Natural killer cell (primary cell): ENCODE measurements at regions not wholly inside any gene's neighbourhood (a gene's known extent, or its start where the extent isn't known, plus 50 kb on each side); places are given as distances from the start of the nearest gene placed in this dataset.

ENCODE experiments used
- ATAC-seq, 3 donors: fragments of 150-1000 bp in 2 of 3; fragments of 200-7000 bp in 1 of 3; cut with Tn5 transposase; 1 replicate in 1 of 3; 2 replicates in 2 of 3; pipeline ENCODE4 v1.10.0; 2021; ENCODE audit warnings: mild to moderate bottlenecking in 2 of 3, moderate library complexity in 2 of 3
- DNase-seq, 2 donors: peaks; one replicate each; pipeline versions ENCODE4 v3.0.0 to v3.0.0-alpha.2; 2013 to 2021; ENCODE audit warnings: mixed read lengths in 1 of 2
- H3K27ac ChIP-seq: one replicate; pipeline ENCODE4 v1.5.1; 2013; ENCODE audit warnings: mild to moderate bottlenecking, low read length
- H3K27me3 ChIP-seq: one replicate; pipeline ENCODE4 v1.6.1; 2013; ENCODE audit warnings: low read length; ENCODE audit not compliant: control insufficient read depth, insufficient read depth
- H3K36me3 ChIP-seq: one replicate; pipeline ENCODE4 v1.6.1; 2013; ENCODE audit warnings: low read length; ENCODE audit not compliant: control insufficient read depth, insufficient read depth
- H3K4me1 ChIP-seq: one replicate; pipeline ENCODE4 v1.6.1; 2013; ENCODE audit warnings: low read length; ENCODE audit not compliant: control insufficient read depth, insufficient read depth
- H3K4me3 ChIP-seq: one replicate; pipeline ENCODE4 v1.5.1; 2013; ENCODE audit warnings: low read length
- H3K9me3 ChIP-seq: one replicate; pipeline ENCODE4 v1.6.1; 2013; ENCODE audit warnings: low read length; ENCODE audit not compliant: control insufficient read depth, insufficient read depth
- H3K27ac Mint-ChIP-seq, 2 donors: one replicate each; pipeline ENCODE4 v1.8.0; 2022; ENCODE audit warnings: mild to moderate bottlenecking in 2 of 2, mixed read lengths in 2 of 2, moderate library complexity in 1 of 2
- H3K27me3 Mint-ChIP-seq, 2 donors: one replicate each; pipeline ENCODE4 v1.8.0; 2022; ENCODE audit warnings: low read depth in 2 of 2, mixed read lengths in 2 of 2
- H3K36me3 Mint-ChIP-seq: one replicate; pipeline ENCODE4 v1.8.0; 2022; ENCODE audit warnings: mixed read lengths
- H3K4me1 Mint-ChIP-seq, 2 donors: one replicate each; pipeline ENCODE4 v1.8.0; 2022; ENCODE audit warnings: mixed read lengths in 2 of 2
- H3K4me3 Mint-ChIP-seq: one replicate; pipeline ENCODE4 v1.8.0; 2022; ENCODE audit warnings: mild to moderate bottlenecking, moderate library complexity, mixed read lengths
- H3K9me3 Mint-ChIP-seq, 2 donors: one replicate each; pipeline ENCODE4 v1.8.0; 2022; ENCODE audit warnings: mixed read lengths in 2 of 2
- WGBS: methylation state at CpG from one replicate; pipeline ENCODE4 v1.1.7; 2013; ENCODE audit warnings: missing lambda C conversion rate; ENCODE audit not compliant: insufficient coverage; 5-methylcytosine and 5-hydroxymethylcytosine counted together
- intact Hi-C: fragments of 100-400 bp; cut with micrococcal nuclease; formaldehyde crosslinking; loops from one replicate; pipeline ENCODE4 v1.14.2; 2022
- TF ChIP-seq, protein P1 (sequence below): fragments of 200-600 bp; IDR thresholded peaks from one replicate; pipeline ENCODE4 v1.8.0; 2022; ENCODE audit warnings: antibody characterized with exemption

DNA sequence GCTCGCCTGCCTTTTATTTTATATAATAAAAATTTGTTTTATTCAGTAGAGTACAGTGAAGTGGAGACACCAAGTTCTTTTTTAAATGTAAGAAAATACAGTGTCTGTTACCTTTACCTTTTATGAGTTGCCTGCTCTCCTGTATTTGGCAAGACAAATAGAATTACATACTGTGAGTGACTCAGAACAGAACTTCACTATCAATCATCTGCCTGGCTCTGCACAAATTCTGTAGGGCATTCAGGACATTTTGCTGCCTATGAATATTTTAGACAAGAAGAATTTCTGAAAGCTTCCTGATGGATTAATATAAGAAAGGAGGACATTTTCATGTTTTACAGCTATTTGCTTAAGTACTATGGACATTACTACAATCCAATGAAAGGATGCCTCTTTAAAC is 135.4 kb upstream of the PHF14 start:
- intact Hi-C loops, result no loop called here
- H3K36me3 Mint-ChIP-seq, result no peaks in the 10 kb centered on the region
- no peak overlapping the region for H3K27ac Mint-ChIP-seq

DNA sequence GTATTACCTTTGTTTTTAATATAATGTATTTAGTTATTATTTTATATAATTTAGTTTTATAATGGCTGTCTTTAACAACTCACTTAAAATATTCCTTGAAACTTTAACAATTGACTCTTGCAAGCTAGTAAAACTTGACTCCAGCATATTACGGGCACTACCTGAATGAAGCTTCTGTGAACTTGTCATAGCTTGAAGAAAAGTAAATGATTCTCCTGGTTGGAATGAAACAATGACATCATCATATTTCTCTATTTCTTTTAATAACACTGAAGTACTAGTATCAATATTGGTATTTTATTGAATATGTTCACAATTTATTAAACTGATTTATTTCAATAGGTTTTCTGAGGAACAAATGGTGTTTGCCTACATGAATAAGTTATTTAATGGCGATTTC is 128.4 kb upstream of the PHF14 start:
- WGBS, result 94% methylated on average over 2 of the region's 2 CpGs
- ATAC-seq (no peak), DNase-seq (no peak)
- no peak overlapping the region for H3K27ac ChIP-seq
- Mint-ChIP-seq H3K4me3 (no peak overlapping the region), H3K27ac (no peak overlapping the region), H3K36me3 (no peaks in the 10 kb centered on the region), H3K27me3 (no peaks in the 10 kb centered on the region), H3K9me3 (peaks cover 0 to 2% of the 10 kb centered on the region in 2 donors), H3K4me1 (no peaks in the 10 kb centered on the region)
- no peak overlapping the region for H3K4me3 ChIP-seq
- TF ChIP-seq, protein P1, sequence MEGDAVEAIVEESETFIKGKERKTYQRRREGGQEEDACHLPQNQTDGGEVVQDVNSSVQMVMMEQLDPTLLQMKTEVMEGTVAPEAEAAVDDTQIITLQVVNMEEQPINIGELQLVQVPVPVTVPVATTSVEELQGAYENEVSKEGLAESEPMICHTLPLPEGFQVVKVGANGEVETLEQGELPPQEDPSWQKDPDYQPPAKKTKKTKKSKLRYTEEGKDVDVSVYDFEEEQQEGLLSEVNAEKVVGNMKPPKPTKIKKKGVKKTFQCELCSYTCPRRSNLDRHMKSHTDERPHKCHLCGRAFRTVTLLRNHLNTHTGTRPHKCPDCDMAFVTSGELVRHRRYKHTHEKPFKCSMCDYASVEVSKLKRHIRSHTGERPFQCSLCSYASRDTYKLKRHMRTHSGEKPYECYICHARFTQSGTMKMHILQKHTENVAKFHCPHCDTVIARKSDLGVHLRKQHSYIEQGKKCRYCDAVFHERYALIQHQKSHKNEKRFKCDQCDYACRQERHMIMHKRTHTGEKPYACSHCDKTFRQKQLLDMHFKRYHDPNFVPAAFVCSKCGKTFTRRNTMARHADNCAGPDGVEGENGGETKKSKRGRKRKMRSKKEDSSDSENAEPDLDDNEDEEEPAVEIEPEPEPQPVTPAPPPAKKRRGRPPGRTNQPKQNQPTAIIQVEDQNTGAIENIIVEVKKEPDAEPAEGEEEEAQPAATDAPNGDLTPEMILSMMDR, result no peak
- H3K9me3 ChIP-seq, result no peaks in the 10 kb centered on the region
- no peaks in the 10 kb centered on the region for H3K4me1 ChIP-seq
- H3K27me3 ChIP-seq, result no peaks in the 10 kb centered on the region
- intact Hi-C loops, result no loop called here
- no peaks in the 10 kb centered on the region for H3K36me3 ChIP-seq

More for the DNA sequence above, 135.4 kb upstream of the PHF14 start:
- no peaks in the 10 kb centered on the region for H3K27me3 ChIP-seq
- H3K4me1 ChIP-seq, result no peaks in the 10 kb centered on the region
- H3K9me3 Mint-ChIP-seq, result peaks cover 0 to 2% of the 10 kb centered on the region in 2 donors
- H3K4me3 ChIP-seq, result no peak overlapping the region
- DNase-seq (no peak), ATAC-seq (no peak)
- no peaks in the 10 kb centered on the region for H3K9me3 ChIP-seq
- H3K27ac ChIP-seq, result no peak overlapping the region
- no peaks in the 10 kb centered on the region for H3K4me1 Mint-ChIP-seq
- whole genome bisulfite sequencing, result no CpG with 5 or more reads among the region's 1 CpG
- no peaks in the 10 kb centered on the region for H3K36me3 ChIP-seq
- no peaks in the 10 kb centered on the region for H3K27me3 Mint-ChIP-seq
- no peak overlapping the region for H3K4me3 Mint-ChIP-seq
- TF ChIP-seq, protein P1, result no peak

DNA sequence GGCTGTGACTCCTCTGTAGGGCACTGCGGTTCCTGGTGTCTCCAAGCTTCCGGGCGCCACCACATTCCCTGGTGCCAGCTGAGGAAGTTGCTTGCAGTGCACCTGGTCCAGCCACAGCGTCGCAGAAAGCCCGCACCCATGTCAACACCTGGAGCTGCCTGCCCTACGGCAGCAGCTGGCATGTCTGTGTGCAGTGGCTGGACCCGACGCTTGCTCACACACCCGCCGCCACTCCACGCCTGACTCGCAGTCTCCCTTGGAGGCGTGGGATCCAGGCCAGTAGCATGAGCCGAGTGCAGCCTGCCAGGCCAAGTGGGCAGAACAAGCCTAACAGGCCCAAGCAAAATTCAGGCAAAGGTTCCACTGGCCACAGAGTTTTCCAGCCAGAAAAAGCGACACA is 118.1 kb upstream of the PHF14 start:
- no peak overlapping the region for H3K27ac Mint-ChIP-seq
- TF ChIP-seq, protein P1, result no peak
- no peaks in the 10 kb centered on the region for H3K4me1 Mint-ChIP-seq
- ATAC-seq (no peak), DNase-seq (no peak)
- H3K4me1 ChIP-seq, result no peaks in the 10 kb centered on the region
- no peak overlapping the region for H3K27ac ChIP-seq
- H3K9me3 Mint-ChIP-seq, result no peaks in the 10 kb centered on the region
- H3K36me3 ChIP-seq, result no peaks in the 10 kb centered on the region
- intact Hi-C loops, result no loop called here
- H3K36me3 Mint-ChIP-seq, result no peaks in the 10 kb centered on the region
- no peak overlapping the region for H3K4me3 ChIP-seq
- no peaks in the 10 kb centered on the region for H3K27me3 ChIP-seq
- peaks cover 0 to 6% of the 10 kb centered on the region in 2 donors for H3K27me3 Mint-ChIP-seq
- WGBS, result 93% methylated on average over 15 of the region's 16 CpGs
- H3K4me3 Mint-ChIP-seq, result no peak overlapping the region
- no peaks in the 10 kb centered on the region for H3K9me3 ChIP-seq

DNA sequence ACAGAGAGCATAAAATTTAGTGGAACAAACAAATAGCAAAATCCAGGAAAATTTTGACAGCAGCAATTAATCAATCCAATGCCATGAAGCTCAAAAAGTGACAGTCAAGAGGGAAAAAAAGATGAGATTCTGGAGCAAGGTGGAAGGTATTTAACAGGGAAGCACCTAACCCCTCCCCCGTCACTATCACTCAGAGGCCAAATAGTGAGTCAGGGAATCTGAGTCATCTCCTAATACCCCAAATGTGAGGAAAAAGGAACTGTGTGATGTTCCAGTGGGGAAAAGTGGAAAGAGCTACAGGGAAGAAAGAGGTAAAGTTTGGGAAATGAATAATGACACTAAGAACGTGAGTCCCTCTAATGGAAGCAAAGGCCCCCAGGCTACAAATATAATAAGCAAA is 113.2 kb upstream of the PHF14 start:
- DNase-seq (no peak), ATAC-seq (no peak)
- peaks cover 0 to 9% of the 10 kb centered on the region in 2 donors for H3K27me3 Mint-ChIP-seq
- H3K36me3 Mint-ChIP-seq, result no peaks in the 10 kb centered on the region
- no peak overlapping the region for H3K4me3 Mint-ChIP-seq
- no peak overlapping the region for H3K4me3 ChIP-seq
- TF ChIP-seq, protein P1, result no peak
- H3K9me3 Mint-ChIP-seq, result no peaks in the 10 kb centered on the region
- H3K36me3 ChIP-seq, result no peaks in the 10 kb centered on the region
- no peak overlapping the region for H3K27ac ChIP-seq
- no peak overlapping the region for H3K27ac Mint-ChIP-seq
- no peaks in the 10 kb centered on the region for H3K27me3 ChIP-seq
- H3K4me1 Mint-ChIP-seq, result no peaks in the 10 kb centered on the region
- intact Hi-C loops, result no loop called here
- no peaks in the 10 kb centered on the region for H3K9me3 ChIP-seq
- H3K4me1 ChIP-seq, result no peaks in the 10 kb centered on the region
- WGBS, result 78% methylated on average over 1 of the region's 2 CpGs
